ENCODE measurements at regions not wholly inside any gene's neighbourhood (a gene's known extent, or its start where the extent isn't known, plus 50 kb on each side); places are given as distances from the start of the nearest gene placed in this dataset.

DNA sequence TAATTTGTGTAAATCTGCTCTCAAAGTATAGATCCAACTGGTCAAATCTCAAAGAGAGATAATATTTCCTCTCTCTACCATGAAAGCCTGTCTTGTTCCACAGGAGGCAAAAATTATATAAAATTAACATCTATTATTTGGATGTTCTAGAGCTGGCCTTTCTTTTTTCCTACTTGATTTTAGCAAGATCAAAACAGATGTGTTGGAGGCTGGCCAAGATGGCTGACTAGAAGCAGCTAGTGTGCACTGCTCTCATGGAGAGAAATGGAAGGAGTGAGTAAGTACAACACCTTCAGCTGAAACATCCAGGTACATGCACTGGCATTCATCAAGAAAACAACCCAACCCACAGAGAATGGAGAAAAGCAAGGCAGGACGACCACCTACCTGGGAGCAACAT lies 298.6 kb upstream of the SLC24A2 start:
- TF ChIP-seq RCOR1 (IDR thresholded peaks at IDR 0.05; ENCODE audit: insufficient replicate concordance, low read length) (no peak), USF2 (IDR thresholded peaks at IDR 0.05; ENCODE audit: low read depth, low read length) (no peak), SMC3 (IDR thresholded peaks at IDR 0.05; ENCODE audit: low read depth, low read length) (no peak), MAZ (IDR thresholded peaks at IDR 0.05; ENCODE audit: borderline replicate concordance, low read depth, low read length) (no peak)
- TF ChIP-seq, protein P1, sequence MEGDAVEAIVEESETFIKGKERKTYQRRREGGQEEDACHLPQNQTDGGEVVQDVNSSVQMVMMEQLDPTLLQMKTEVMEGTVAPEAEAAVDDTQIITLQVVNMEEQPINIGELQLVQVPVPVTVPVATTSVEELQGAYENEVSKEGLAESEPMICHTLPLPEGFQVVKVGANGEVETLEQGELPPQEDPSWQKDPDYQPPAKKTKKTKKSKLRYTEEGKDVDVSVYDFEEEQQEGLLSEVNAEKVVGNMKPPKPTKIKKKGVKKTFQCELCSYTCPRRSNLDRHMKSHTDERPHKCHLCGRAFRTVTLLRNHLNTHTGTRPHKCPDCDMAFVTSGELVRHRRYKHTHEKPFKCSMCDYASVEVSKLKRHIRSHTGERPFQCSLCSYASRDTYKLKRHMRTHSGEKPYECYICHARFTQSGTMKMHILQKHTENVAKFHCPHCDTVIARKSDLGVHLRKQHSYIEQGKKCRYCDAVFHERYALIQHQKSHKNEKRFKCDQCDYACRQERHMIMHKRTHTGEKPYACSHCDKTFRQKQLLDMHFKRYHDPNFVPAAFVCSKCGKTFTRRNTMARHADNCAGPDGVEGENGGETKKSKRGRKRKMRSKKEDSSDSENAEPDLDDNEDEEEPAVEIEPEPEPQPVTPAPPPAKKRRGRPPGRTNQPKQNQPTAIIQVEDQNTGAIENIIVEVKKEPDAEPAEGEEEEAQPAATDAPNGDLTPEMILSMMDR (conservative IDR thresholded peaks at IDR 0.05; ENCODE audit: low read depth, low read length), result no peak
